ENCODE measurements at regions not wholly inside any gene's neighbourhood (a gene's known extent, or its start where the extent isn't known, plus 50 kb on each side); places are given as distances from the start of the nearest gene placed in this dataset.
"Not testable (repeated sequence)": the region's sequence is repeated elsewhere in the genome, so short reads cannot be mapped to it uniquely, and the experiment has no call there.

DNA sequence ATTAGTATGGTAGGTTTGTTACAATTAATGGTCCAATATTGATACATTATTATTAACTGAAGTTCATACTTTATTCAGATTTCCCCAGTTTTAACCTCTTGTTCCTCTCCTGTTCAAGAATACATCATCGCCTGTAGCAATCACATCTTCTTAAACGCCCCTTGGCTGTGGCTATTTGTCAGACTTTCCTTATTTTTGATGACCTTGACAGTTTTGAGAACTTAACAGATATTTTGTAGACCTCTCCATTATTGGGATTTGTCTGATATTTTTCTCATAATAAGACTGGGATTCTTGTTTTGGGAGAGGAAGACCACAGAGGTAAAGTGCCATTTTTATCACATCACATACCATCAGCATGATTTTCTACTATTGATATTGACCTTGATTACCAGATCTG lies 112.3 kb upstream of the MARCHF11 start:
- Histone ChIP-seq H3K4me1 (ENCODE audit: low read length) (no peaks in the 10 kb centered on the region), H3K27me3 (replicated peaks; ENCODE audit: insufficient read depth, low read length) (no peaks in the 10 kb centered on the region), H3K9ac (ENCODE audit: low read length) (no peak overlapping the region), H2AFZ (ENCODE audit: low read length) (no peak overlapping the region), H4K20me1 (ENCODE audit: insufficient read depth, low read length) (no peaks in the 10 kb centered on the region), H3K27ac (ENCODE audit: low read length) (no peak overlapping the region), H3K36me3 (replicated peaks; ENCODE audit: insufficient read depth, low read length) (no peaks in the 10 kb centered on the region), H3F3A (ENCODE audit: insufficient read depth, low read length) (no peaks in the 10 kb centered on the region), H3K4me3 (ENCODE audit: low read length) (no peak overlapping the region), H3K9me2 (replicated peaks; ENCODE audit: insufficient read depth, low read length) (no peaks in the 10 kb centered on the region), H3K79me2 (ENCODE audit: low read length) (no peaks in the 10 kb centered on the region), H3K9me3 (replicated peaks; ENCODE audit: insufficient read depth, low read length) (no peaks in the 10 kb centered on the region), H3K4me2 (ENCODE audit: low read depth, low read length) (no peak overlapping the region)
- TF ChIP-seq EZH2phosphoT487 (IDR thresholded peaks at IDR 0.05; ENCODE audit: low read length), result no peak
- TF ChIP-seq, protein P1, sequence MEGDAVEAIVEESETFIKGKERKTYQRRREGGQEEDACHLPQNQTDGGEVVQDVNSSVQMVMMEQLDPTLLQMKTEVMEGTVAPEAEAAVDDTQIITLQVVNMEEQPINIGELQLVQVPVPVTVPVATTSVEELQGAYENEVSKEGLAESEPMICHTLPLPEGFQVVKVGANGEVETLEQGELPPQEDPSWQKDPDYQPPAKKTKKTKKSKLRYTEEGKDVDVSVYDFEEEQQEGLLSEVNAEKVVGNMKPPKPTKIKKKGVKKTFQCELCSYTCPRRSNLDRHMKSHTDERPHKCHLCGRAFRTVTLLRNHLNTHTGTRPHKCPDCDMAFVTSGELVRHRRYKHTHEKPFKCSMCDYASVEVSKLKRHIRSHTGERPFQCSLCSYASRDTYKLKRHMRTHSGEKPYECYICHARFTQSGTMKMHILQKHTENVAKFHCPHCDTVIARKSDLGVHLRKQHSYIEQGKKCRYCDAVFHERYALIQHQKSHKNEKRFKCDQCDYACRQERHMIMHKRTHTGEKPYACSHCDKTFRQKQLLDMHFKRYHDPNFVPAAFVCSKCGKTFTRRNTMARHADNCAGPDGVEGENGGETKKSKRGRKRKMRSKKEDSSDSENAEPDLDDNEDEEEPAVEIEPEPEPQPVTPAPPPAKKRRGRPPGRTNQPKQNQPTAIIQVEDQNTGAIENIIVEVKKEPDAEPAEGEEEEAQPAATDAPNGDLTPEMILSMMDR (IDR thresholded peaks at IDR 0.05; ENCODE audit: low read length), result no peak
- no peak for TF ChIP-seq EZH2 (optimal IDR thresholded peaks at IDR 0.05; ENCODE audit: low read depth, low read length)
- no peak for DNase-seq

DNA sequence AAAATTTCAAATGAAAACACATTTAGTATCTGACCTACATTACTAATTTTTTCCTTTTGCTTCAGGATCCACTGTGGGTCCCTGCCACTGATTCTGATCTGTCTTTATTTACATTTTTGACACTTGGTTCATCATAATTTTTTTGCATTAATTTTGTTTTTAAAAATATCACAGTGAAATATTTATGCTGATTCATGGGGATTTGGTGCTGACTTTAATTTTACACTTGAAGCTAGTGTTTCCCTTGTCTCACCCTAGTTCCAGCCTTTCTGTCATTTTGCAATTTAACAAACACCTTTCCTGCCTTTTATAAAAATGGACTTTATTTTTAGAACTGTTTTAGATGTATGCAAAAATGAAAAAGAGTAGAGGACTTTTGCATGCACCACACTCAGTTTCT lies 111.9 kb upstream of the MARCHF11 start:
- Histone ChIP-seq H3K36me3 (replicated peaks; ENCODE audit: insufficient read depth, low read length) (no peaks in the 10 kb centered on the region), H3K79me2 (ENCODE audit: low read length) (no peaks in the 10 kb centered on the region), H3K4me2 (ENCODE audit: low read depth, low read length) (no peak overlapping the region), H3K4me1 (ENCODE audit: low read length) (no peaks in the 10 kb centered on the region), H4K20me1 (ENCODE audit: insufficient read depth, low read length) (no peaks in the 10 kb centered on the region), H3K4me3 (ENCODE audit: low read length) (no peak overlapping the region), H3F3A (ENCODE audit: insufficient read depth, low read length) (no peaks in the 10 kb centered on the region), H3K27ac (ENCODE audit: low read length) (no peak overlapping the region), H3K9ac (ENCODE audit: low read length) (no peak overlapping the region), H3K27me3 (replicated peaks; ENCODE audit: insufficient read depth, low read length) (no peaks in the 10 kb centered on the region), H3K9me3 (replicated peaks; ENCODE audit: insufficient read depth, low read length) (no peaks in the 10 kb centered on the region), H3K9me2 (replicated peaks; ENCODE audit: insufficient read depth, low read length) (no peaks in the 10 kb centered on the region), H2AFZ (ENCODE audit: low read length) (no peak overlapping the region)
- TF ChIP-seq EZH2 (optimal IDR thresholded peaks at IDR 0.05; ENCODE audit: low read depth, low read length) (no peak), EZH2phosphoT487 (IDR thresholded peaks at IDR 0.05; ENCODE audit: low read length) (no peak)
- TF ChIP-seq, protein P1 (IDR thresholded peaks at IDR 0.05; ENCODE audit: low read length), result no peak
- DNase-seq, result no peak

DNA sequence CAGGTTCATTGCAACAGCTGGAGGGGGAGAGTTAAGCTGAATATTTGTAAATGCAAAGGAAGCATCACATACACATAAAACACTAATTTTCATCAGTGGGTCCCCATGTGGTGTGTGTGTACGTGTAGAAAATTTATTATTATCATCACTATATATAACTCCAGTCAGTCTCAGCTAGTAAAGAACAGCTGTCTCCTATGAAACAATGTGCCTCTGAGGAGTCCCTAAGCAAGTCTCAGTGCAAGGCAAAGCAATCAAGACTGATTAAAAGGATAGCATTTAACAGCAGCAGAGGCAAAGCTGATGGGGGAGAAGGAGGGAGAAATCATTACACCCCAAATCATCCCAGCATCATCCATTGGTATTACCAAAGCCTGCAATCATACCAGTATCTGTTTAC lies 104.2 kb upstream of the MARCHF11 start:
- H4K20me1 ChIP-seq (ENCODE audit: insufficient read depth, low read length), result no peaks in the 10 kb centered on the region
- H2AFZ ChIP-seq (ENCODE audit: low read length), result no peak overlapping the region
- no peak overlapping the region for H3K9ac ChIP-seq (ENCODE audit: low read length)
- H3K4me3 ChIP-seq (ENCODE audit: low read length), result no peak overlapping the region
- no peaks in the 10 kb centered on the region for H3K27me3 ChIP-seq (replicated peaks; ENCODE audit: insufficient read depth, low read length)
- no peaks in the 10 kb centered on the region for H3K9me2 ChIP-seq (replicated peaks; ENCODE audit: insufficient read depth, low read length)
- DNase-seq, result no peak
- H3K9me3 ChIP-seq (replicated peaks; ENCODE audit: insufficient read depth, low read length), result no peaks in the 10 kb centered on the region
- H3K27ac ChIP-seq (ENCODE audit: low read length), result no peak overlapping the region
- no peaks in the 10 kb centered on the region for H3F3A ChIP-seq (ENCODE audit: insufficient read depth, low read length)
- H3K36me3 ChIP-seq (replicated peaks; ENCODE audit: insufficient read depth, low read length), result no peaks in the 10 kb centered on the region
- H3K4me1 ChIP-seq (ENCODE audit: low read length), result no peaks in the 10 kb centered on the region
- H3K79me2 ChIP-seq (ENCODE audit: low read length), result no peaks in the 10 kb centered on the region
- TF ChIP-seq EZH2 (optimal IDR thresholded peaks at IDR 0.05; ENCODE audit: low read depth, low read length) (no peak), EZH2phosphoT487 (IDR thresholded peaks at IDR 0.05; ENCODE audit: low read length) (no peak)
- TF ChIP-seq, protein P1 (IDR thresholded peaks at IDR 0.05; ENCODE audit: low read length), result no peak
- no peak overlapping the region for H3K4me2 ChIP-seq (ENCODE audit: low read depth, low read length)

DNA sequence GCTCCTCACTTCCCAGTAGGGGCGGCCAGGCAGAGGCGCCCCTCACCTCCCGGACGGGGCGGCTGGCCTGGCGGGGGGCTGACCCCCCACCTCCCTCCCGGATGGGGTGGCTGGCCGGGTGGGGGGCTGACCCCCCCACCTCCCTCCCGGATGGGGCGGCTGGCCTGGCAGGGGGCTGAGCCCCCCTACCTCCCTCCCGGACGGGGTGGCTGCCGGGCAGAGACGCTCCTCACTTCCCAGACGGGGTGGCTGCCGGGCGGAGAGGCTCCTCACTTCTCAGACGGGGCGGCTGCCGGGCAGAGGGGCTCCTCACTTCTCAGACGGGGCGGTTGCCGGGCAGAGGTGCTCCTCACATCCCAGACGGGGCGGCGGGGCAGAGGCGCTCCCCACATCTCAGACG lies 97.3 kb upstream of the MARCHF11 start:
- not testable (repeated sequence) for H4K20me1 ChIP-seq (ENCODE audit: insufficient read depth, low read length); H3K9ac ChIP-seq (ENCODE audit: low read length); H3K9me2 ChIP-seq (replicated peaks; ENCODE audit: insufficient read depth, low read length); H3K27ac ChIP-seq (ENCODE audit: low read length); H3K36me3 ChIP-seq (replicated peaks; ENCODE audit: insufficient read depth, low read length); H3K27me3 ChIP-seq (replicated peaks; ENCODE audit: insufficient read depth, low read length); H3K9me3 ChIP-seq (replicated peaks; ENCODE audit: insufficient read depth, low read length); H3K4me1 ChIP-seq (ENCODE audit: low read length); H2AFZ ChIP-seq (ENCODE audit: low read length); H3K4me3 ChIP-seq (ENCODE audit: low read length); DNase-seq; H3F3A ChIP-seq (ENCODE audit: insufficient read depth, low read length); H3K4me2 ChIP-seq (ENCODE audit: low read depth, low read length); H3K79me2 ChIP-seq (ENCODE audit: low read length)
